ENCODE measurements at regions not wholly inside any gene's neighbourhood (a gene's known extent, or its start where the extent isn't known, plus 50 kb on each side); places are given as distances from the start of the nearest gene placed in this dataset.
A peak's percentile ranks its signal among the peaks of the same experiment; 100 is the strongest.

DNA sequence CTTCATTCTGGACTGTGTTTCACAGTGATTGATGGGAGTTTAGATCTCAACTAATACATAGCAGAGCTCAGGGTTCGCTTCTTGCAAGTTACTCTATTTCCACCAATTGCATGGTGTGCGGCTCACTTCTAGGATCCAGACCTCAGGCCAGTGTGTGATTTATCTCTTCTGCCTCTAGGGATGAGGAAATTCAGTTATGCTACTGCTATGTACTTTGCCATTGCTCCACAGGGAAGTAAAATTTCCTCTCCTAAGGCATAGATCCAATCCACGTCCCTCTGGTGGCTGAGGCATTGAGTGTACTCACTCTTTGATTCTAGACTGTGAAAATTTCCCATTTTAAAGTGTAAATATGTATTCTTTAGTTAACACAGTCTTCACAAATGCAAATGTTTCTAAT, 214.1 kb downstream of the HS3ST3B1 start:
- no peak overlapping the region for H3K4me3 ChIP-seq (replicated peaks in 1 of 3; ENCODE audit: insufficient read depth in 1 of 3, low read depth in 2 of 3, low read length in 3 of 3)
- TF ChIP-seq RNF219 (CRISPR knock-in tag; IDR thresholded peaks at IDR 0.05) (no peak), ZNF138 (CRISPR knock-in tag; IDR thresholded peaks at IDR 0.05; ENCODE audit: low read depth) (no peak), DNMT3B (CRISPR knock-in tag; conservative IDR thresholded peaks at IDR 0.05) (no peak), ZKSCAN1 (IDR thresholded peaks at IDR 0.05; ENCODE audit: low read length) (no peak), ZBTB20 (CRISPR knock-in tag; IDR thresholded peaks at IDR 0.05; ENCODE audit: borderline replicate concordance, low read depth) (no peak), MATR3 (CRISPR knock-in tag; IDR thresholded peaks at IDR 0.05) (no peak), MNT (IDR thresholded peaks at IDR 0.05) (no peak), JUN (CRISPR knock-in tag; IDR thresholded peaks at IDR 0.05) (no peak), ZNF639 (CRISPR knock-in tag; conservative IDR thresholded peaks at IDR 0.05) (no peak), HDAC1 (CRISPR knock-in tag; IDR thresholded peaks at IDR 0.05) (no peak), SKI (IDR thresholded peaks at IDR 0.05; ENCODE audit: partially characterized antibody) (no peak), ZNF275 (CRISPR knock-in tag; IDR thresholded peaks at IDR 0.05; ENCODE audit: borderline replicate concordance) (no peak), ZNF614 (CRISPR knock-in tag; IDR thresholded peaks at IDR 0.05; ENCODE audit: borderline replicate concordance) (no peak)
- TF ChIP-seq, protein P1, sequence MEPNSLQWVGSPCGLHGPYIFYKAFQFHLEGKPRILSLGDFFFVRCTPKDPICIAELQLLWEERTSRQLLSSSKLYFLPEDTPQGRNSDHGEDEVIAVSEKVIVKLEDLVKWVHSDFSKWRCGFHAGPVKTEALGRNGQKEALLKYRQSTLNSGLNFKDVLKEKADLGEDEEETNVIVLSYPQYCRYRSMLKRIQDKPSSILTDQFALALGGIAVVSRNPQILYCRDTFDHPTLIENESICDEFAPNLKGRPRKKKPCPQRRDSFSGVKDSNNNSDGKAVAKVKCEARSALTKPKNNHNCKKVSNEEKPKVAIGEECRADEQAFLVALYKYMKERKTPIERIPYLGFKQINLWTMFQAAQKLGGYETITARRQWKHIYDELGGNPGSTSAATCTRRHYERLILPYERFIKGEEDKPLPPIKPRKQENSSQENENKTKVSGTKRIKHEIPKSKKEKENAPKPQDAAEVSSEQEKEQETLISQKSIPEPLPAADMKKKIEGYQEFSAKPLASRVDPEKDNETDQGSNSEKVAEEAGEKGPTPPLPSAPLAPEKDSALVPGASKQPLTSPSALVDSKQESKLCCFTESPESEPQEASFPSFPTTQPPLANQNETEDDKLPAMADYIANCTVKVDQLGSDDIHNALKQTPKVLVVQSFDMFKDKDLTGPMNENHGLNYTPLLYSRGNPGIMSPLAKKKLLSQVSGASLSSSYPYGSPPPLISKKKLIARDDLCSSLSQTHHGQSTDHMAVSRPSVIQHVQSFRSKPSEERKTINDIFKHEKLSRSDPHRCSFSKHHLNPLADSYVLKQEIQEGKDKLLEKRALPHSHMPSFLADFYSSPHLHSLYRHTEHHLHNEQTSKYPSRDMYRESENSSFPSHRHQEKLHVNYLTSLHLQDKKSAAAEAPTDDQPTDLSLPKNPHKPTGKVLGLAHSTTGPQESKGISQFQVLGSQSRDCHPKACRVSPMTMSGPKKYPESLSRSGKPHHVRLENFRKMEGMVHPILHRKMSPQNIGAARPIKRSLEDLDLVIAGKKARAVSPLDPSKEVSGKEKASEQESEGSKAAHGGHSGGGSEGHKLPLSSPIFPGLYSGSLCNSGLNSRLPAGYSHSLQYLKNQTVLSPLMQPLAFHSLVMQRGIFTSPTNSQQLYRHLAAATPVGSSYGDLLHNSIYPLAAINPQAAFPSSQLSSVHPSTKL (CRISPR knock-in tag; IDR thresholded peaks at IDR 0.05), result no peak
- TF ChIP-seq, protein P2, sequence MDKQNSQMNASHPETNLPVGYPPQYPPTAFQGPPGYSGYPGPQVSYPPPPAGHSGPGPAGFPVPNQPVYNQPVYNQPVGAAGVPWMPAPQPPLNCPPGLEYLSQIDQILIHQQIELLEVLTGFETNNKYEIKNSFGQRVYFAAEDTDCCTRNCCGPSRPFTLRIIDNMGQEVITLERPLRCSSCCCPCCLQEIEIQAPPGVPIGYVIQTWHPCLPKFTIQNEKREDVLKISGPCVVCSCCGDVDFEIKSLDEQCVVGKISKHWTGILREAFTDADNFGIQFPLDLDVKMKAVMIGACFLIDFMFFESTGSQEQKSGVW (CRISPR knock-in tag; IDR thresholded peaks at IDR 0.05; ENCODE audit: borderline replicate concordance), result no peak

More for the DNA sequence above, 214.1 kb downstream of the HS3ST3B1 start:
- ChIA-PET POLR2A (no interaction called here), CTCF (ENCODE audit: low intra/inter-chr PET ratio, low total read pairs) (no interaction called here)
- FAIRE-seq (no peak), DNase-seq (ENCODE audit: low spot score) (no peak), ATAC-seq (peak; percentile 50; the same call in 2 of the 3 replicates)
- in situ Hi-C loops (cut with HindIII; ENCODE audit: extremely low pct_ligation_motif_present, low pct_unique_long_range_greater_than_20kb), result no loop called here
- Histone ChIP-seq H3K4me1 (ENCODE audit: insufficient read depth, low read length) (no peaks in the 10 kb centered on the region), H3K9me3 (ENCODE audit: low read length) (no peaks in the 10 kb centered on the region), H3K36me3 (replicated peaks in 1 of 2; ENCODE audit: control insufficient read depth in 1 of 2, insufficient read depth in 2 of 2, low read length in 2 of 2) (no peaks in the 10 kb centered on the region; a peak in 3 of 5 replicates), H3K79me2 (ENCODE audit: insufficient read depth, low read length) (no peaks in the 10 kb centered on the region), H3K9ac (ENCODE audit: insufficient read depth, low read depth, low read length) (no peak overlapping the region), H3K27me3 (ENCODE audit: control insufficient read depth in 1 of 2, insufficient read depth in 2 of 2, low read length in 2 of 2) (no peaks in the 10 kb centered on the region), H3K27ac (ENCODE audit: extremely low read length, insufficient read depth, low read length) (no peak overlapping the region), H4K20me1 (ENCODE audit: insufficient read depth, low read length) (no peaks in the 10 kb centered on the region), H2AFZ (ENCODE audit: low read length) (no peak overlapping the region), H3K4me2 (ENCODE audit: low read depth, low read length) (no peak overlapping the region)
- WGBS (ENCODE audit: low lambda C conversion rate), result 98% methylated on average over 3 of the region's 3 CpGs
- BruUV-seq (replicated peaks), result no TSS peak
- intact Hi-C loops (cut with micrococcal nuclease; ENCODE audit: unreplicated experiment), result no loop called here

All from HepG2 (cell line).